GM19397 (cell line): ENCODE measurements at regions not wholly inside any gene's neighbourhood (a gene's known extent, or its start where the extent isn't known, plus 50 kb on each side); places are given as distances from the start of the nearest gene placed in this dataset.
"Not testable (repeated sequence)": the region's sequence is repeated elsewhere in the genome, so short reads cannot be mapped to it uniquely, and the experiment has no call there.

Experiments
- ATAC-seq: cut with Tn5 transposase; IDR thresholded peaks from one replicate; pipeline ENCODE4 v1.9.1; 2021; ENCODE audit warnings: mild to moderate bottlenecking, moderate library complexity; ENCODE audit not compliant: unreplicated experiment

DNA sequence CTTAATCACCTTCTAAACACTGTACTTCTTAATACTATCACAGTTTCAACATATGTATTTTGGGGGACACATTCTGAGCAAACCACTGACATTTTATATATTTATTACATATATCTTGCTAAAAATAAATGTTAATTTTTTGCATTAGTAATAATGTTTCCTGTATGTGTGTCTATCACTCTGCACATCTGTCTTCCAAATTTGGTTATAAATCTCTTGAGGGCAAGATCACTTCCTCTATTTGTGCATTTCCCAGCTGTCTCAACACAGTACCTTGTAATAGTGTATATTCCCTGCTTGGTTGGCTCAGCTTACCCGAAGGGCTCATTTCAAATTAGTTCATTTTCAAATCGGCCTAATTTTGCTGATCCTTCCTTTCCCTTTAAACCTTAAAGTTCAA is 617.1 kb upstream of the GYPC start:
- ATAC-seq, result no peak

DNA sequence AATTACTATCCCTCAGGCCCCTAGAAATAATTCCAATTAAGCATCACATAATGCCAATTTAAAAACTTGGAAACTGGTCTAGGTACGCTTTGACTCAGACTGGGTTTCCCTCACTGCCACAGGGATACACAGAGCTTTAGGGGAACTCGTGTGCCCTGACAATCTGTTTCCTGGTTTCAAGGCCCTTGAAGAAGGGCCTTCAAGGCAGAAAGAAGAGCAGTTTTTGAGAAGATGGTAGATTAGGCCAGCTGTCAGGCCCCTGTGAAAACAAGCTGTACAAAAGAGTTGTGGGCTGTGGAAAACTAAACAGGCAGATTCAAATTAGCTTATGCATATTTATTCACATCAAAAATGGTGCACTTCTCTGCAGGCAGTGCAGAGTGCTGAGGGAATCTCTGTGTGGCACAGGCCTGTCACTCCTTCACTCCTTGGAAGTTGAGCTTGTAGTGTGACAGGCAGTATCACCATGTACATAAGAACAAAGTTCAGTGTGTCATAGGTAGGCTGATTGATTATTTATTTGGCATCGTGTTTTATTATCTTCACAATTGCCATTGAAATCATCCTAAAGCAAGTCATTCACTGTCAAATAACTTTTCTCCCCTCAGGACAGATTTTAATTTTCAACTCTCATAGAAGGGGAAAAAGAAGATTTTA is 614.4 kb upstream of the GYPC start:
- ATAC-seq, result no peak

DNA sequence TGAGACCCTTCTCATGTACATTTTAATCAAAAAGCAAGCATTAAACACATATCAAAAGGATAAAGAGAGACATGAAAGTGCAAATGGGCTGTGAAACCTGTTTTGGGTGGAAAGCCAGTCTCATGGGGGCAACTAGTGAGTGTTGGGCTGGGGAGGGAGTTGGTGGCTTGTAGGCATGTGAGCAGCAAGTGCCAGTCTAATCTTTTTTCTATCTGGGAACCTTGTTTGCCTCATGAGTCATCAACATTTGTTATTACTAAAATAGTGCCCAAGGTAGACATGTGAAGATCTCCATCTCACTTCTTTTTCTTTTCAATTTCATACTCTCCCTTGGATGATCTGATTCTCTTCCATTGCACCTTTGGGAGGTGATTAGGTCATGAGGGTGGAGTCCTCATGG is 613.9 kb upstream of the GYPC start:
- no peak for ATAC-seq

DNA sequence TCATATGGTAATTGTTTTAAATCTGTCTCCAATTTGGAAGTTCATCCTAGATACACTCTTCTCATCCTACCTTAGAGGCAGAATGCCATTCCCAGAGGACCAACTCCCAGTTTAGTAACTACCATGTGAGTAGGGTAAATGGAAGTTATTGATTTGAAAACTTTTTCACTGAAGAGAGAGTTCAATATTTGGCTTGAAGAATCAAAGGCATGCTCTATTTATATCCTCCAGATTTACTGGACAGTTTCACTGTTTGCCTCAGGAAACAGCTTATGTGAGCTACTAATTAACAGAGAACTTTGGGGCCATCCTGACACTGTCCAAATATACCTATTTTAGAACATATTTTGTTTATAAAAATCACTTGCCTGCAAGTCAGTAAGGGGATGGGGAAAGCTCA is 607.2 kb upstream of the GYPC start:
- ATAC-seq, result no peak

DNA sequence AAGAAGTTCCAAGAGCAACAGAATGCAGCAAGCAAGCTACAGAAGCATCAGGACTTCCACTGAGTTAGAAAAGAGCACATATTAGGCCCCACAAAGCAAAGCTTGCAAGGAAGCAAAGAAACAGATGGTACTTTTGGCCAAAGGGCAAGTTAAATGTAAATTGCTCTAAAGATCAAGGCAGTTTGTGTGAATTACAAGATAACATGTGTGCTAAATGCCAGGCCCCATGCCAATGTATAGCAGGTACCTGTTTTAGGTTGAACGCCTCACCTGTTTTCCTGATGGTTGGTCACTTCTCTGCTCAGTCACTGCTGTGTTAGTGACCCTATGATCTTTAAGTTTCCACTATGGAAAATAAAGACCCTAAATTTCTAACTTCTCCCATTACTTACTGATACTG is 606.5 kb upstream of the GYPC start:
- ATAC-seq, result no peak

DNA sequence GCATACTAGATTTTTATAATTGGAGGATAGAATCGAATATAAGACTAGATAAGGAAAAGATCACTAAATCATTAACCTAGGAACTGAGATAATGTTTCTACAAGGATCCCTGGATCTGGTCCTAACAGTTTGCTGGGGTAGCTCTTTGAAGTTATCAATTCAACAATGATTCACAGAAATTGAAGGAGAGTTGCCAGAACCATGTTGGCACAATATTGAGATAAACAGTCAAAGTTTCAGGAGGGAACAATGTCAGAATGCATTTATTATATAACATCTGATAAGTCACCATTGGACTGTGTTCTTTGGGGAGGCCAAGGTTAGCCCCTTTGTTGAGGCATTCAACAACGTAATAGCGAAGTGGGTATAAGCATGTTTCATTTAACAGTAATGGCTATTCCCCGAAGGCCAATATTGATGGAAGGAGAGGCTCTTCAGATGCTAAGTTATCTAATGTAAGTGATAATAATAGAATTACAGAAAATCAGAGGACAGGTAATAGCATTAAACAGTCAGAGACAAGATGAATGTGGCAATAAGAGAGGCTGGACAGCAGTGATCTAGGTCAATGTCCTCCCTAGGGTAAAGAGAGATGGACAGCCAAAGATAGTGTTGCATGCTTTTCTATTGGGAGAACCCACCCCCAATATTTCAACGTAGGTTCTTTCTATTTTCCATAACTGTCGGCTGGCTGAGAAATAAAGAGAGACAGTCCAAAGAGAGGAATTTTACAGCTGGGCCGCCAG is 604.8 kb upstream of the GYPC start:
- no peak for ATAC-seq

DNA sequence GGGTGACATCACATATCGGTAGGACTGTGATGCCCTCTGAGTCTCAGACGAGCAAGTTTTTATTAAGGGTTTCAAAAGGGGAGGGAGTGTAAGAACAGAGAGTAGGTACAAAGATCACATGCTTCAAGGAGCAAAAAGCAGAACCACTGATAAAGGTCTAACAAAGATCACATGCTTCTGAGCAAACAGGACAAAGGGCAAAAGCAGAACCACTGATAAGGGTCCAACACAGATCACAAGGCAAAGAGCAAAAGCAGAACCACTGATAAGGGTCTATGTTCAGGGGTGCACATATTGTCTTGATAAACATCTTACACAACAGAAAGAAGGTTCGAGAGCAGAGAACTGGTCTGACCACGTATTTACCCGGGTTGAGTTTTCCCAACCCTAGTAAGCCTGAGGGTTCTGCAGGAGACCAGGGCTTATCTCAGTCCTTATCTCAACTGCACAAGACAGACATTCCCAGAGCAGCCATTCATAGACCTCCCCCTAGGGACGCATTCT is 604.2 kb upstream of the GYPC start:
- not testable (repeated sequence) for ATAC-seq

DNA sequence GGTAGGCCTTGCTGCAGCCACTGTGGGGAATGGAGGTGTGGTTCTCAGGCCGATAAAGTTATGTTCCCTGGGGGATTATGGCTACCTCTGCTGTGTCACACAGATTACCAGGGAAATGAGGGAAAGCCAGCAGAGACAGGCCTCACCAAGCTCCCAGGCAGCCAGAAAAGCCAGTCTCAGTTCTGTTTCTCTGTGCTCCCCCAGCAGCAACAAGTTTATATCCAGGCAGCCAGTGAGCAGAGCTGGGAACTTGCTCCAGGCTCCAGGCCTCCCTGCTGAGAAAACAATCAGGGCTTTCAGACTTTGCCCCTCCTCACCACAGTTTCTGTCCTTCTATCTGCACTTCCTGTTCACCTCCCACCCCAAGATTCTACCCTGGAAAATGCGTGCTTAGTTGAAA is 596.6 kb upstream of the GYPC start:
- ATAC-seq, result no peak

DNA sequence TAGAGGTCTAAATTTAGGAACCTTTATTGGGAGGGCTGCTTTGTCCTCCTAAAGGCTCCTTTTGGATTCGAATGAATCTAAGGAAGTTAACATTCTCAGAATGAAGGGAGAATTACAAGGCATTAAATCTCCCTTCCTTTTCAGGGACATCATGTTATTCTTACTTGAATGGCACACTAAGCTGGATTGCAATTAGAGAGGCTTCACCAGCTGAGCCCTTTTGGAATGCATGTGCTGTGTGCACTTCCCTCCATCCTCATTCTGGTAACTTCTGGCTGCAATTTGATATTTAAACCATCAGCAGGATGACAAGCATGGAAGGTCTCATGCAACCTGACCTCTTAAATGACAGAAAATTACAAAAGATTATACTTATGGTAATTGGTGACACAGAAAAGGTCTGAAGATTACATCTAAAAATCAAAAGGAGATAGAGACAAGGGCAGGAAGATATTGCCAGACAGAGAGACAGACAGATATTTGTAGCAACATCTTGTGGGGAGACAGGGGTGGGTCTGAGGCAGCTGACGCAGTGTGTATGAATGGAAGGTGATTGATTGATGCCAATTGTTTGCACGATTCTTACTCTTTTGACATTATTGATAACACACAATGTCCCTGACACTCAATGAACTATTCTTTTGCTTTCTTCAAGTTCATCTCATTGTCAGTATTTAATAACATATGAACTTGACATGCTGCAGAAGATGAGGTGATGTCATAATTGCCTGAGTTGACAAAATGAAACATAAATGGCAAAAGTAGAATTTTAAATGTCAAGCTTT is 570.8 kb upstream of the GYPC start:
- no peak for ATAC-seq

DNA sequence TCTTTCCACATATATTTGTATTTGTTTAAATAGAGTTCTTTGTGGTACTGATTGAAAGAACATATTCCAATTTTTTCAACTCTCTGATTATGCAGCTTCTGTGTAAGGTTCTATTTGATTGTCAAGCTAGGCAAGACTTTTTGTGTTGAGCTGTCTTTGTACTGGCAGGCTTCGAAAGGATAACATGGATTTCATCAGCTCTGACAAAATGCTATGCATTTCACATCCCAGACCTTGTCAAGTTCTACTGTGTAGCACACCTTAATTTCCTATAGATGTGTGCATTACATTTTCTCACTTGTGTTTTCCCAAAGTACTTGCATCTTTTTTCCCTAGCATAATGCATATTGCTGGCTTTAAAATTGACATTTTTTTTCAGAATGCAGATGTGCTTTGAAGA is 555.0 kb upstream of the GYPC start:
- no peak for ATAC-seq

DNA sequence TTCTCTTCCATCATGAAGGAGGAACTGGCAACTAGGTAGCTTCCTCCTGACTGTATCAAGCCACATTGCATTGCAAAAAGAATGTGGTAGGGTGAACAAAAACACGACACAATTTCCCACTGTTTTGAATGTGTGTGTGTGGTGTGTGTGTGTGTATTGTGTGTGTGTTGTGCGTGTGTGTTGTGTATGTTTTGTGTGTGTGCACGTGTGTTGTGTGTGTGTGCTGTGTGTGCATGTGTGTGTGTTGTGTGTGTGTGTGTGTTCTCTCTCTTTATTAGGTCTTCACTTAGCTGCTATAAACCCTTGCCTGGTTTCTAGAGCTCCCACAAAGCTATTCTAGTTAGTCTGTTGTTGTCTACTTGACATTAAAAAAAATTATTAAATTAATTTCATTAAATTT is 550.0 kb upstream of the GYPC start:
- ATAC-seq, result no peak

DNA sequence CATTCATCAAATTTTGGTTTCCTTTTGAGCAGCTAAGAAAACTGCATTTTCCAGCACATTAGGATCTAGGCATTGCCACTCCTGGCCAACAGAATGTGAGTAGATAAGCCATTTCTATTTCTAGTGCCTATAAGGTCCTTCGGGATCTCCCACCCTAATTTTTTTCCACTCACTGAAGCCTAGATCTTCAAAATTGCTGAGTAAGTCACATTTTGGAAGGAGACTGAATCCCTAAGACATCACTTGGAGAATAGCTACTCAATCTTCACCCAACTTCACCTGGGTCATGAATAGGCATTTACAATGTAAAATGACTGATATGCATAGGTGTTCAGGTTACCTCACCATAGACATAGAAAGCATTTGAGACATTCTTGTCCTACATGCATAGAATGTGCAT is 548.1 kb upstream of the GYPC start:
- ATAC-seq, result no peak

DNA sequence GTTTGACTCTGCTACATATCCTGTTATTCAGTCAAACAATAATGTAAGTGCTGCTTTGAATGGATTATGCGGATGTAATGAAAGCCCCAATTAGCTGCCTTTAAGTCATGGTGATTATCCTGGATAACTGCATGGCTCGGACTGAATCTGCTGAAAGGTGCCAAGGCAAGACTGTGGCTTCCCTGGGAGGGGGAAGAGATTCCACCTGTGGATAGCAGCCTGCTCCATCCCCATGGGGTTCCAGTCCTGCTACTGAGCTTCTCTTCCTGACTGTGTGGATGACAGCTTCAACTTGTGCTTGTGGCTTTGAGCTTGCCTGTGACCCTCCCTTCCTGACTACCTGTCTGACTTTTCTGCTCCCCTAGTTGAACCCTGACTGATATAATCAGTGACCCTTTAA is 540.0 kb upstream of the GYPC start:
- ATAC-seq, result no peak

DNA sequence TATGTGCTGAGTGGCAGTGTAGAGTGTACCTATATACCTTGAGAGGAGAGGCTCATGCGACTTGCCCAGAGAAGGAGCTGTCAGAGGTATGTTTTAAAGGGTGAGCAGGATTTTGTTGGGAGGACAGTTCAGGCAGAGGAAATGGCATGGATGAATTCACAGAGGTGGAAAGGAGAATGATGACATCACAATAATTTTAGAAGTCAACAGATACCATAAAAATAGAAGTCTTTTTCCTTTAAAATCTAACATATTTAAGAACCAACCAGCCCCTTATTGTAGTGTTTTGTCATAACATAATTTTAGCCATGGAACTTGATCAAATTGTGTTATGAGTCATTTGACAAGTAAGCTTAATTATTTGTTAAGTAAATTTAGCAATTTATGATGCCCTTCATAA is 538.1 kb upstream of the GYPC start:
- ATAC-seq, result no peak

DNA sequence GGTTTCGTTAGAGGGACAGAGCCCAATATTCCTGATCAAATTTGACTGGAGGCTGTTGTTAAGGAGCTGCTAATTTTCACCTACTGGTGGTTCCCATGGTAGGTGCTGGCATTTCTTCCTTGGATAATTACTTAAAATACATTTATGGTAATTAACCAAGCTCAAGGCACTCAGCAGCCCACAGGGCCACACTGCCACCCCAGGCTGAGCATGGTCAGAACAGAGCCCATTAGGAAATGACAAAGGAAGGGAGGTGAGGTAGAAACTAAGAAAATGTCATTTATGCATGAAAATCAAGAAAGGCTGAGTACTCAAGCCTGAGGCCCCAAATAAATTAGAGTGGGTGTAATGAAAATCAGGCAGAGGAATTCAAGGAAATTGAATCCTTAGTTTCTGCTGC is 510.2 kb upstream of the GYPC start:
- no peak for ATAC-seq

DNA sequence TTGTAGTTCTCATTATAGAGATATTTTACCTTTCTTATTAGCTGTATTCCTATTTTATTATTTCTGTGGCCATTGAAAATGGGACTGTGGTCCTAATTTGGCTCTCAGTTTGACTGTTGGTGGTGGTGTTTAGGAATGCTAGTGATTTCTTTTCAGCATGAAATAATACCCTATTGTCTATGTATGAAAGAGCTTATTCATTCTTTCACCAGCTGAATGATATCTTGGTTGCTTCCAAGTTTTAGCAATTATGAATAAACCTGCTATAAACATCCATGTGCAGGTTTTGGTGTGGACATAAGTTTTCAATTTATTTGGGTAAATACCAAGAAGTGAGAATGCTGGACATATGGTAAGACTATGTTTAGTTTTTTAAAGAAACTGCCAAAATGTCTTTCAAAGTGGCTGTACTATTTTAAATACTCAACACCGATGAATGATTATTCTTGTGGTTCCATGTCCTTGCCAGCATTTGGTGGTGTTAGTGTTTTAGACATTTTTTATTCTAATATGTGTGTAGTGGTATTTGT is 501.6 kb upstream of the GYPC start:
- ATAC-seq, result no peak

DNA sequence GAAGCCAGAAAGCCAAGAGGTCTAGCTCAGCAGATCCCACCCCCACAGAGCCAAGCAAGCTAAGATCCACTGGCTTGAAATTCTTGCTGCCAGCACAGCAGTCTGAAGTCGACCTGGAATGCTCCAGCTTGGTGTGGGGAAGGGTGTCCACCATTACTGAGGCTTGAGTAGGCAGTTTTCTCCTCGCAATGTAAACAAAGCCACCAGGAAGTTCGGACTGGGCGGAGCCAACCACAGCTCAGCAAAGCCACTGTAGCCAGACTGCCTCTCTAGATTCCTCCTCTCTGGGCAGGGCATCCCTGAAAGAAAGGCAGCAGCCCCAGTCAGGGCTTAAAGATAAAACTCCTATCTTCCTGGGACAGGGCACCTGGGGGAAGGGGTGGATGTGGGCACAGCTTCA is 495.0 kb upstream of the GYPC start:
- not testable (repeated sequence) for ATAC-seq

DNA sequence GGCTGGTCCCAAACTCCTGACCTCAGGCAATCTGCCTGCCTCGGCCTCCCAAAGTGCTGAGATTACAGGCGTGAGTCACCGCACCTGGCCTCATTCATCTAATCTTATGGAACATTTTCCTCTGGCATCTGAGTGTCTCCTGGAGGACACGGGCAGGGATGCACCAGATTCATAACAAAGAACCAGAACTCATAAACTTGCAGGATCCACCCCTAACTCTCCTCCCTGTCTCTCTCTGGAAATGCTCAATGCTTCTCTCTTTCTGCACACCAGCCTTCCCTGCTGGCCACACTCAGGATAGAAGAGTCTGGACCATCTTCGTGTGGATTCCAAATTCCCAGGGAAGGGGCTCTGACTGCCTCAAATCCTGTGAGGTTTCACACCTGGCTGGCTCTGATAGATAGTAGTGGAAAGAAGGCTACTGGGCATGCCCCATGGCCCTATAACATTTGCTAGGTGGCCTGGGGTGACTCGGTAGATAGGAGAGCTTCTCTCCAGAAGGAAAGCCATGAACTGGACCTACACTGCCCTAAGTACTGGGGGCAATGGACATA is 483.2 kb upstream of the GYPC start:
- no peak for ATAC-seq

DNA sequence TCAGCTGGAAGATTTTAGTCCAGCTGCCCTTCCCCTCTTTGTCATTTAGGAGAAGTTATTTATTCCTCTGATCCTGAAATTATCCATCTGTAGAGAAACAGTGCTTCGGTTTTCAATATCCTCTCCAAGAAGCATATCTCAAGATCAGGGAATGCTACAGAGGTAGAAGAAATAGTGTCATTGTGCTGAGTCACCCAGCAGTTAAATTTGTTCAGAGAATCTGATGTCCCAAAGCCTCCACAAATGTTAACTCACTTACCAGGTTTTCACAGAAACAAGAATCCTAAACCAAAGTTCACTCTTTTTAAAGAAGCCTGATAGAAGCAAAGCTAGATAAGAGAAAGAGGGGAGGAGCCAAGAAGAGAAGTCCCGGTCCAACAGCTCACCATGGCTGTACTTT is 480.7 kb upstream of the GYPC start:
- no peak for ATAC-seq

DNA sequence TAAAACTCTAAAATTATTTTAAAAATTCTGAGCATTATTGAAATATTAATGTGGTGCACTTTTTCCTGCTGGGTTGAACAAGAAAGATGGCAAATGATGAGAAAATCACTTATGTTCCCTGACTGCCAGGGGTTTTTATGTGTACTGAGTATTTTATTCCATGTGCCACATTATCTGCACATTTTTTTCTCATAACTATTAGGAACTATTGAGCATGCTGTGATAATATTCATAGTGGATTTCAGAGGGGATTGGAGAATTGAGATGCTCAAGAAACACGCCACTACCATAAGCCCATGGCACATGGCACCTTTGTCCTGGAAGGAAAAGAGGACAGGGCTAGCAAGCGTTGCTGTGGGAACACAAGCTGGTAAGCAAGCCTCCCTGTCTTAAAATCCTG is 478.5 kb upstream of the GYPC start:
- no peak for ATAC-seq

DNA sequence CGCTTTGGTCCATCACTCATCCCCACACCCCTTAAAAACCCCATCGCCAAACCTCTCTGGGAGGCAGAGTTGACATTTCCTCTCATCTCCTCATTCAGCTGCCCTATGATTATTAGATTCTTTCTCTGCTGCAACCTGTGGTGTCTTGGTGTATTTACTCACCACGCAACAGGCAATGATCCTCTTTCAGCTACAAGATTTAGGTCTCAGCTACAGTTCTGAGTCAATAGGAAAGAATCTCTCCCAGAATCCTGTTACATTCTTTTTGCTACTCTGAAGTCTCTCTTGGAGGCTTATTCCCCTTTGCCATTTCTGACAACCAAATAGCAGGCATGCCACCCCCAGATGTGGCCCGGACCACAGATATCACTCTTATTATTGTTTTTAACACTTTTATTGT is 468.3 kb upstream of the GYPC start:
- no peak for ATAC-seq
